Inferior parietal cortex (tissue), 1 donor: ENCODE measurements at regions not wholly inside any gene's neighbourhood (a gene's known extent, or its start where the extent isn't known, plus 50 kb on each side); places are given as distances from the start of the nearest gene placed in this dataset.
"Not testable (repeated sequence)": the region's sequence is repeated elsewhere in the genome, so short reads cannot be mapped to it uniquely, and the experiment has no call there.

Experiments
- DNase-seq: peaks from one replicate; pipeline ENCODE4 v3.0.0-alpha.2; 2016; ENCODE audit errors: extremely low spot score

GRCh38 chr20:40634891-40635290 lies 54.1 kb downstream of the MAFB start:
- no peak for DNase-seq

- no peak for DNase-seq
Observed at GRCh38 chr20:40633123-40633850, 55.7 kb downstream of the MAFB start.

- no peak for DNase-seq
Observed at GRCh38 chr20:40632346-40632976, 56.6 kb downstream of the MAFB start.

GRCh38 chr20:40631119-40631631 lies 57.9 kb downstream of the MAFB start:
- DNase-seq, result no peak

- DNase-seq, result no peak
Observed at GRCh38 chr20:40630713-40631112, 58.3 kb downstream of the MAFB start.

GRCh38 chr20:40630099-40630498 lies 58.9 kb downstream of the MAFB start:
- DNase-seq, result no peak

- DNase-seq, result no peak
Observed at GRCh38 chr20:40628877-40629276, 60.2 kb downstream of the MAFB start.

- DNase-seq, result not testable (repeated sequence)
Observed at GRCh38 chr20:40619053-40619452, 70.0 kb downstream of the MAFB start.

GRCh38 chr20:40617594-40617993 lies 71.4 kb downstream of the MAFB start:
- no peak for DNase-seq

GRCh38 chr20:40612837-40613236 lies 76.2 kb downstream of the MAFB start:
- DNase-seq, result no peak

GRCh38 chr20:40612247-40612646 lies 76.8 kb downstream of the MAFB start:
- no peak for DNase-seq

GRCh38 chr20:40610730-40611129 lies 78.3 kb downstream of the MAFB start:
- no peak for DNase-seq

GRCh38 chr20:40607927-40608326 lies 81.1 kb downstream of the MAFB start:
- DNase-seq, result no peak

GRCh38 chr20:40606660-40607059 lies 82.4 kb downstream of the MAFB start:
- DNase-seq, result no peak

GRCh38 chr20:40606237-40606636 lies 82.8 kb downstream of the MAFB start:
- DNase-seq, result no peak

- DNase-seq, result no peak
Observed at GRCh38 chr20:40604416-40604815, 84.6 kb downstream of the MAFB start.

- no peak for DNase-seq
Observed at GRCh38 chr20:40603057-40603651, 85.9 kb downstream of the MAFB start.

GRCh38 chr20:40602381-40602780 lies 86.7 kb downstream of the MAFB start:
- no peak for DNase-seq

GRCh38 chr20:40600441-40601219 lies 88.4 kb downstream of the MAFB start:
- no peak for DNase-seq

GRCh38 chr20:40599987-40600386 lies 89.0 kb downstream of the MAFB start:
- no peak for DNase-seq

- DNase-seq, result no peak
Observed at GRCh38 chr20:40592941-40593340, 96.1 kb downstream of the MAFB start.

GRCh38 chr20:40591536-40591935 lies 97.5 kb downstream of the MAFB start:
- DNase-seq, result no peak
